Neural progenitor cell (in vitro differentiated cells): ENCODE measurements at regions not wholly inside any gene's neighbourhood (a gene's known extent, or its start where the extent isn't known, plus 50 kb on each side); places are given as distances from the start of the nearest gene placed in this dataset.

Experiments used
- EZH2 ChIP-seq: fragments of 200-600 bp; sonication (generic); IDR thresholded peaks from 2 replicates; pipeline ENCODE4 v1.6.1; 2017; ENCODE audit warnings: antibody characterized with exemption, mild to moderate bottlenecking, moderate library complexity
- TF ChIP-seq, protein P1 (sequence below): fragments of 200-600 bp; sonication (generic); IDR thresholded peaks from 2 replicates; pipeline ENCODE4 v1.5.1; 2017; ENCODE audit warnings: antibody characterized with exemption, mild to moderate bottlenecking

DNA sequence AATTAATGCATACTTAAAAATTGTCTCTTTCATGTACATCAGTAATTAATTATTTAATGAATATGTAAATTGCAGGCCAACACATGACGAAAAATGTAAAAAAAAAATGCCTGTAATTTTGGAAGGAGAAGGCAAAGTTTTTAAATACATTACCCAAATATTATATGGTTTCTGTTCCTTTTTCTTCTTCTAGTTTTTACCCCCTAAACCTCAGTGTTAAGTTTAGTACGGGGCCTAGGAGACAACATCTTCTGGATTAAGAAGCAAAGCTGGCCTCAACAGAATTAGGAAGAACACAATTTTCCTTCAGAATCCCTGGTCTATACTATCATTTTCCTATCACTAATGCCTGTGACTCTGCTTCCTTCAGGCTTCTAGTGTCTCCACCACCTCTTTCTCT is 459.3 kb upstream of the NRP1 start:
- TF ChIP-seq, protein P1, sequence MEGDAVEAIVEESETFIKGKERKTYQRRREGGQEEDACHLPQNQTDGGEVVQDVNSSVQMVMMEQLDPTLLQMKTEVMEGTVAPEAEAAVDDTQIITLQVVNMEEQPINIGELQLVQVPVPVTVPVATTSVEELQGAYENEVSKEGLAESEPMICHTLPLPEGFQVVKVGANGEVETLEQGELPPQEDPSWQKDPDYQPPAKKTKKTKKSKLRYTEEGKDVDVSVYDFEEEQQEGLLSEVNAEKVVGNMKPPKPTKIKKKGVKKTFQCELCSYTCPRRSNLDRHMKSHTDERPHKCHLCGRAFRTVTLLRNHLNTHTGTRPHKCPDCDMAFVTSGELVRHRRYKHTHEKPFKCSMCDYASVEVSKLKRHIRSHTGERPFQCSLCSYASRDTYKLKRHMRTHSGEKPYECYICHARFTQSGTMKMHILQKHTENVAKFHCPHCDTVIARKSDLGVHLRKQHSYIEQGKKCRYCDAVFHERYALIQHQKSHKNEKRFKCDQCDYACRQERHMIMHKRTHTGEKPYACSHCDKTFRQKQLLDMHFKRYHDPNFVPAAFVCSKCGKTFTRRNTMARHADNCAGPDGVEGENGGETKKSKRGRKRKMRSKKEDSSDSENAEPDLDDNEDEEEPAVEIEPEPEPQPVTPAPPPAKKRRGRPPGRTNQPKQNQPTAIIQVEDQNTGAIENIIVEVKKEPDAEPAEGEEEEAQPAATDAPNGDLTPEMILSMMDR: no peak
- no peak for TF ChIP-seq EZH2
